ENCODE measurements at regions not wholly inside any gene's neighbourhood (a gene's known extent, or its start where the extent isn't known, plus 50 kb on each side); places are given as distances from the start of the nearest gene placed in this dataset.

DNA sequence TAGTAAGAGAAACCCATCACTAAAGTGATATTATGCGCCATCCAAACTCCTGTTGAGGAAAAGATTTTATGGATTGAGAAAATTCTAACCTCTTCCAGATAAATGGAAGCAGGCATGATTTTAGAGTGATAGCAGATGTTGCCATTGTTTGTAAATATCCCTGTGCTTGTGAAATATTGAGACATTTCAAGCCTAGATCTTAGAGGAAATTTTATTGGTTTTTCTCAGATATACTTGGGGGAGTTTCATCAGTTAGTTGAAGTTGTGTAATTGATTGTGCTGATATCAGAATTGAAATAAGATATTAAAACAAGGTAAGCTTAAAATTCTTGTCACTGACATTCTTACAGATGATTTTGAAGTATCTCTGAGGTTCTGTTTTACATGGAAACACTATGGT is 390.9 kb upstream of the FANCL start:
- DNase-seq (ENCODE audit: insufficient read length, low spot score, missing footprints) = no peak

DNA sequence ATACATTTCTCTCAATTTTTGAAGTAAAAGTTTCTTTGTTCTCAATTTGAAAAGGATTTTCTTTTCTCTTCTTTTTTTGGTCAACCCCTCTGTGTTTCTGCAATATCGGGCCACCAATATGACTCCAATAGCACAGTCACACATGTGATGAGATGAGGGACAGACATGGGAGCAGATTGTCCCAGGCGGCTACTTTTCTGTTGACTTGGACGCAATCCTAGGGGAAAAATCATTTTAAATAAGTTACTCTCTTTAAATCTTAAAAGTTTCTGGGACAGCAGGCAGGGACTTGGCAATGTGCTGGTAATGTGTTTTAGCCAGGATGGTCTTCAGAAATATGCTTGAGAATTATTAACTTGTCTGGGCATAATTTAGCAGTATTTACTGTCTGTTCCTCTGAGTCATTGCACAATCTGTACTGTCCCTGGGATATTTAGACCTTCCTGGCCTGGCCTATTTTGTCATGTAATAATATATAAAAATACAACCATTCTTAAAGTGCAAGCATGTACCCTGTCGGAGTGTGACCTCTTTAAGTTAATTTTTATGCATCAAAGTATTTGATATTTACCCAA is 388.5 kb upstream of the FANCL start:
- no peak overlapping the region for H3K4me3 ChIP-seq (ENCODE audit: insufficient read depth, low read length)
- peak; percentile 17 for DNase-seq (ENCODE audit: insufficient read length, low spot score, missing footprints)
- no peaks in the 10 kb centered on the region for H3K4me1 ChIP-seq (ENCODE audit: insufficient read depth, low read length)
- H3K27me3 ChIP-seq (ENCODE audit: insufficient read depth, low read length) = no peaks in the 10 kb centered on the region
- TF ChIP-seq, protein P1, sequence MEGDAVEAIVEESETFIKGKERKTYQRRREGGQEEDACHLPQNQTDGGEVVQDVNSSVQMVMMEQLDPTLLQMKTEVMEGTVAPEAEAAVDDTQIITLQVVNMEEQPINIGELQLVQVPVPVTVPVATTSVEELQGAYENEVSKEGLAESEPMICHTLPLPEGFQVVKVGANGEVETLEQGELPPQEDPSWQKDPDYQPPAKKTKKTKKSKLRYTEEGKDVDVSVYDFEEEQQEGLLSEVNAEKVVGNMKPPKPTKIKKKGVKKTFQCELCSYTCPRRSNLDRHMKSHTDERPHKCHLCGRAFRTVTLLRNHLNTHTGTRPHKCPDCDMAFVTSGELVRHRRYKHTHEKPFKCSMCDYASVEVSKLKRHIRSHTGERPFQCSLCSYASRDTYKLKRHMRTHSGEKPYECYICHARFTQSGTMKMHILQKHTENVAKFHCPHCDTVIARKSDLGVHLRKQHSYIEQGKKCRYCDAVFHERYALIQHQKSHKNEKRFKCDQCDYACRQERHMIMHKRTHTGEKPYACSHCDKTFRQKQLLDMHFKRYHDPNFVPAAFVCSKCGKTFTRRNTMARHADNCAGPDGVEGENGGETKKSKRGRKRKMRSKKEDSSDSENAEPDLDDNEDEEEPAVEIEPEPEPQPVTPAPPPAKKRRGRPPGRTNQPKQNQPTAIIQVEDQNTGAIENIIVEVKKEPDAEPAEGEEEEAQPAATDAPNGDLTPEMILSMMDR (IDR thresholded peaks at IDR 0.05; ENCODE audit: extremely low read depth, low read depth, low read length) = no peak
- H3K27ac ChIP-seq (ENCODE audit: low read depth, low read length) = no peak overlapping the region
- H3K4me2 ChIP-seq (ENCODE audit: insufficient read depth, low read length) = no peak overlapping the region
- no peak overlapping the region for H2AFZ ChIP-seq (ENCODE audit: low read length)
- no peaks in the 10 kb centered on the region for H3K9me3 ChIP-seq (ENCODE audit: low read depth, low read length)
- no peaks in the 10 kb centered on the region for H3K79me2 ChIP-seq (ENCODE audit: insufficient read depth, low read length)
- H3K36me3 ChIP-seq (ENCODE audit: insufficient read depth, low read length) = no peaks in the 10 kb centered on the region
- H4K20me1 ChIP-seq (ENCODE audit: insufficient read depth, low read length) = no peaks in the 10 kb centered on the region

More for the DNA sequence above, 390.9 kb upstream of the FANCL start:
- Histone ChIP-seq H3K4me2 (ENCODE audit: insufficient read depth, low read length) (no peak overlapping the region), H3K36me3 (ENCODE audit: insufficient read depth, low read length) (no peaks in the 10 kb centered on the region), H3K27ac (ENCODE audit: low read depth, low read length) (no peak overlapping the region), H3K27me3 (ENCODE audit: insufficient read depth, low read length) (no peaks in the 10 kb centered on the region), H3K4me1 (ENCODE audit: insufficient read depth, low read length) (no peaks in the 10 kb centered on the region), H2AFZ (ENCODE audit: low read length) (no peak overlapping the region), H4K20me1 (ENCODE audit: insufficient read depth, low read length) (no peaks in the 10 kb centered on the region), H3K79me2 (ENCODE audit: insufficient read depth, low read length) (no peaks in the 10 kb centered on the region), H3K9me3 (ENCODE audit: low read depth, low read length) (no peaks in the 10 kb centered on the region), H3K4me3 (ENCODE audit: insufficient read depth, low read length) (no peak overlapping the region)
- TF ChIP-seq, protein P1 (IDR thresholded peaks at IDR 0.05; ENCODE audit: extremely low read depth, low read depth, low read length) = no peak

DNA sequence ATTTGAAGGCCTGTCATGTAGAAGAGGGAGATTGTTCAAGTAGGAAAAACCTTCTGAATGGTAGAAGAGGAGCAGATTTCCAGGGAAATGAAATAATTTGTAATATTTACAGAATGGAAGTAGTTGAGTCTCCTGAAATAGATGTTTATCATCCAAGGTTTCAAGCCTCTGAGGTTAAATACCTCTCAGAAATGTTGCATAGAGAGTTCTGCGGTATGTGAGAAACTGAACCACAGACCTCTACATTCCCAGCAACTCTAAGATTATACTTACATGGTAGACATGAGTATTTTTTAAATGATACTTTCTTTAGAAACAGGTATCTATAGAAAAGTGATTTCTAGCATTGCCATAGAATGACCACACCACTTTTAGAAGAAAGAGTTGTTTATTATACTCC is 379.8 kb upstream of the FANCL start:
- TF ChIP-seq, protein P1 (IDR thresholded peaks at IDR 0.05; ENCODE audit: extremely low read depth, low read depth, low read length) = no peak
- Histone ChIP-seq H3K27me3 (ENCODE audit: insufficient read depth, low read length) (no peaks in the 10 kb centered on the region), H2AFZ (ENCODE audit: low read length) (no peak overlapping the region), H3K79me2 (ENCODE audit: insufficient read depth, low read length) (no peaks in the 10 kb centered on the region), H3K27ac (ENCODE audit: low read depth, low read length) (peak overlapping the region; percentile 17), H3K36me3 (ENCODE audit: insufficient read depth, low read length) (no peaks in the 10 kb centered on the region), H3K9me3 (ENCODE audit: low read depth, low read length) (no peaks in the 10 kb centered on the region), H3K4me1 (ENCODE audit: insufficient read depth, low read length) (peaks cover 3% of the 10 kb centered on the region), H4K20me1 (ENCODE audit: insufficient read depth, low read length) (no peaks in the 10 kb centered on the region), H3K4me2 (ENCODE audit: insufficient read depth, low read length) (no peak overlapping the region), H3K4me3 (ENCODE audit: insufficient read depth, low read length) (no peak overlapping the region)
- peak; percentile 5 for DNase-seq (ENCODE audit: insufficient read length, low spot score, missing footprints)

DNA sequence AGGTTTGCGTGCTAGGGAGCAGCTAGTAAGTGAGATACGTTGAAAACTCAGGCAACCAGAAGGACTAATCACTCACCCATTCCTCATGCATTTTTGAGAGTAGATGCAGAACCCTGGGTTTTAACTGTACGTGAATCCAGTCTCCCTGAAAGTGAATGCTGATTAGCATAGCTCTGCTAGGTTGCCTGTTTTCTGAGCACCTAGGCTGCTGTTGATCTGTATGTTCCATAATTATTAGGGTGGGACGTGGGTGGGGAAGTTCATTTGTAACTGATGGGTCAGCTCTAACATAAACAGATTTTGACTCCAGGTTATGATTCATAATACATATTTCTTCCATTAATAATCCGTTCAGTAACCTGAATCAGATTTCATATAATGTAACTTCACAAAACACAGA is 379.0 kb upstream of the FANCL start:
- no peak overlapping the region for H2AFZ ChIP-seq (ENCODE audit: low read length)
- H4K20me1 ChIP-seq (ENCODE audit: insufficient read depth, low read length) = no peaks in the 10 kb centered on the region

More for the DNA sequence above, 379.0 kb upstream of the FANCL start:
- Histone ChIP-seq H3K4me2 (ENCODE audit: insufficient read depth, low read length) (no peak overlapping the region), H3K36me3 (ENCODE audit: insufficient read depth, low read length) (no peaks in the 10 kb centered on the region), H3K27me3 (ENCODE audit: insufficient read depth, low read length) (no peaks in the 10 kb centered on the region), H3K4me3 (ENCODE audit: insufficient read depth, low read length) (no peak overlapping the region), H3K9me3 (ENCODE audit: low read depth, low read length) (no peaks in the 10 kb centered on the region), H3K4me1 (ENCODE audit: insufficient read depth, low read length) (peaks cover 3% of the 10 kb centered on the region), H3K79me2 (ENCODE audit: insufficient read depth, low read length) (no peaks in the 10 kb centered on the region), H3K27ac (ENCODE audit: low read depth, low read length) (no peak overlapping the region)
- TF ChIP-seq, protein P1 (IDR thresholded peaks at IDR 0.05; ENCODE audit: extremely low read depth, low read depth, low read length) = no peak
- DNase-seq (ENCODE audit: insufficient read length, low spot score, missing footprints) = no peak

Data from osteoblast (primary cell).